ENCODE measurements at regions not wholly inside any gene's neighbourhood (a gene's known extent, or its start where the extent isn't known, plus 50 kb on each side); places are given as distances from the start of the nearest gene placed in this dataset.

GRCh38 chr9:29637471-29638237 is 2064.4 kb upstream of the C9orf72 start:
- no peak overlapping the region for H3K4me3 ChIP-seq (ENCODE audit: low read depth, poor library complexity, severe bottlenecking)
- 53 to 61% methylated on average over 3 of the region's 3 CpGs for WGBS, 2 donors
- no peak for TF ChIP-seq CTCF (IDR thresholded peaks at IDR 0.05)
- no peak for TF ChIP-seq POLR2A (IDR thresholded peaks at IDR 0.05)
- intact Hi-C loops (cut with DNase I; ENCODE audit: low total_unique reads), result no loop called here
- no peak for DNase-seq (ENCODE audit: low spot score in 2 of 2)

GRCh38 chr9:29640507-29640906 is 2067.2 kb upstream of the C9orf72 start:
- no peak for TF ChIP-seq CTCF (IDR thresholded peaks at IDR 0.05)
- intact Hi-C loops (cut with DNase I; ENCODE audit: low total_unique reads), result no loop called here
- H3K4me3 ChIP-seq (ENCODE audit: low read depth, poor library complexity, severe bottlenecking), result no peak overlapping the region
- DNase-seq (ENCODE audit: low spot score in 2 of 2), result no peak
- WGBS, 2 donors, result 81 to 82% methylated on average over 2 of the region's 2 CpGs

DNA sequence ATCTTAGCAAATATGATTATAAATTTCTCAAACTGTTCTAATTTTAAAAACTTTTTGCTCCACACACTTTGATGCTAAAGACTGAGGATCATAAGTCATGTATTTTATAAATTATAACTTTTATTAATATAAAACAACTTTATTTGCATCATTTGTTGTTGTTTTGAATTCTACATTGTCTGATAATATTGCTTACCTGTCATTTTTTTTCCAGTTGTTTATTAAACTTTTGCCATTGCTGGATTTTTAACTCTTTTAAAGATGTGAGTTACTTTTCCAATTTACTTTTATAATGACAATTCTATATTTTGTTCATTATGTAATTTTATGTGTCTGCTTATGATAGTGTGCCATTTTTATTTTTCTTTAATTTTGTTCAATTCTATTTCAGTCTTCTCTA is 2071.2 kb upstream of the C9orf72 start:
- intact Hi-C loops (cut with DNase I; ENCODE audit: low total_unique reads), result no loop called here
- TF ChIP-seq CTCF (IDR thresholded peaks at IDR 0.05) (no peak), POLR2A (IDR thresholded peaks at IDR 0.05) (no peak)

DNA sequence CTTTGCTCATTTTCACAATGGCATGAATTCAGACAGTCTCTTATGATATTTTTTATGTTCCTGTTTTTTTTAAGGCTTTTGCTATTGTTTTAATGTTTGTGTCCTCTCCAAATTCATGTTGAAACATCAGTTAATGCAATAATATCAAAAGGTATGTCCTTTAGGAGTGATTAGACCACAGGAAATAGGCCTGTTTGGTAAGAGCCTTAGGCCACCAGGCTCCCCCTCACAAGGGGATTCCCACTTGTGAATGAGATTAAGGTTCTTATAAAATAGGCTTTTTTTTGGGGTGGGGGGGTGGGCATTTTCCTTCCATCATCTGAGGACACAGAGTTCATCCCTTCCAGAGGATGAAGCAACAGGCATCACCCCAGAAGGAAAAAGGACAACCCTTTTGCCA is 2074.2 kb upstream of the C9orf72 start:
- no peak overlapping the region for H3K4me3 ChIP-seq (ENCODE audit: low read depth, poor library complexity, severe bottlenecking)
- intact Hi-C loops (cut with DNase I; ENCODE audit: low total_unique reads), result no loop called here
- no peak for TF ChIP-seq POLR2A (IDR thresholded peaks at IDR 0.05)
- no peak for TF ChIP-seq CTCF (IDR thresholded peaks at IDR 0.05)
- no peak for DNase-seq (ENCODE audit: low spot score in 2 of 2)

More for the DNA sequence above, 2071.2 kb upstream of the C9orf72 start:
- no peak for DNase-seq (ENCODE audit: low spot score in 2 of 2)
- H3K4me3 ChIP-seq (ENCODE audit: low read depth, poor library complexity, severe bottlenecking), result no peak overlapping the region

- no peak for TF ChIP-seq CTCF (IDR thresholded peaks at IDR 0.05)
- TF ChIP-seq POLR2A (IDR thresholded peaks at IDR 0.05), result no peak
- no peak overlapping the region for H3K4me3 ChIP-seq (ENCODE audit: low read depth, poor library complexity, severe bottlenecking)
- intact Hi-C loops (cut with DNase I; ENCODE audit: low total_unique reads), result no loop called here
- DNase-seq (ENCODE audit: low spot score in 2 of 2), result no peak
These were observed 2074.9 kb upstream of the C9orf72 start for GRCh38 chr9:29648132-29648531.

DNA sequence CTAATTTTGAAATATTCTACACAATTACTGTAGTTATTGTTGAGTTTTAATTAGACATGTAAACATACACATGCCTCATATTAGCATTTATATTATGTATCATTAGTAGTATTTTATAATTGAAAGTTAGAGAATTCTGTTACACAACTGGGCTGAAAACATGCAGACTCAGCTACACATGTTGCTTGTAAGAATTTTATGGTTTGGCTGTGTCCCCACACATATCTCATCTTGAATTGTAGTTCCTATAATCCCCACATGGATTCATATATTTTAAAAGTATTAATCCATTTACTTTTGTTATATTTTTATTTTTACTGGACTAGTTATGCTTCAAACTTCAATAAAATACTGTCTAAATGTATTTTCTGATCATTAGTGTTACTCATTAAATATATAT is 2075.3 kb upstream of the C9orf72 start:
- TF ChIP-seq POLR2A (IDR thresholded peaks at IDR 0.05), result no peak
- TF ChIP-seq CTCF (IDR thresholded peaks at IDR 0.05), result no peak
- no peak for DNase-seq (ENCODE audit: low spot score in 2 of 2)
- no peak overlapping the region for H3K4me3 ChIP-seq (ENCODE audit: low read depth, poor library complexity, severe bottlenecking)
- intact Hi-C loops (cut with DNase I; ENCODE audit: low total_unique reads), result no loop called here

All from lower leg skin (tissue), 4 donors.